OCI-LY3 (cell line): ENCODE measurements at regions not wholly inside any gene's neighbourhood (a gene's known extent, or its start where the extent isn't known, plus 50 kb on each side); places are given as distances from the start of the nearest gene placed in this dataset.

Experiments
- H2AFZ ChIP-seq: fragments of 200-600, 300-600 bp; shearing (Covaris generic); 2 replicates; pipeline ENCODE4 v1.6.0; 2014; ENCODE audit warnings: antibody characterized with exemption, low read depth, low read length
- H3K27ac ChIP-seq: fragments of 200-600, 300-600 bp; sonication (generic); 2 replicates; pipeline ENCODE4 v1.5.1; 2014; ENCODE audit warnings: mild to moderate bottlenecking, low read length, moderate library complexity, mixed read lengths
- H3K27me3 ChIP-seq: fragments of 200-600, 300-600 bp; sonication (generic); 2 replicates; pipeline ENCODE4 v1.6.1; 2014; ENCODE audit warnings: low read depth, low read length, mixed read lengths
- H3K36me3 ChIP-seq: fragments of 200-600, 300-600 bp; sonication (generic); replicated peaks from 2 replicates; pipeline ENCODE3; 2014; ENCODE audit warnings: low read depth, low read length, mixed read lengths
- H3K4me1 ChIP-seq: fragments of 300-600, 200-600 bp; sonication (generic); 2 replicates; pipeline ENCODE4 v1.6.1; 2014; ENCODE audit warnings: low read length, mixed read lengths
- H3K4me2 ChIP-seq: fragments of 200-600, 300-600 bp; sonication (generic); 2 replicates; pipeline ENCODE4 v1.6.1; 2014; ENCODE audit warnings: low read length, mixed read lengths
- H3K4me3 ChIP-seq: fragments of 300-600, 200-600 bp; sonication (generic); 2 replicates; pipeline ENCODE4 v1.5.1; 2014; ENCODE audit warnings: antibody characterized with exemption, mild to moderate bottlenecking, low read length, moderate library complexity
- H3K79me2 ChIP-seq: fragments of 300-600, 200-600 bp; shearing (Covaris generic); 2 replicates; pipeline ENCODE4 v1.6.1; 2014; ENCODE audit warnings: mild to moderate bottlenecking, low read length, mixed read lengths
- H3K9ac ChIP-seq: fragments of 300-600, 200-600 bp; shearing (Covaris generic); 2 replicates; pipeline ENCODE4 v1.6.0; 2014; ENCODE audit warnings: mild to moderate bottlenecking, low read length, moderate library complexity
- H3K9me3 ChIP-seq: fragments of 200-600, 300-600 bp; shearing (Covaris generic); 2 replicates; pipeline ENCODE4 v1.6.1; 2014; ENCODE audit warnings: low read length, mixed read lengths; ENCODE audit not compliant: insufficient read depth
- H4K20me1 ChIP-seq: fragments of 200-600, 300-600 bp; sonication (generic); 2 replicates; pipeline ENCODE4 v1.6.1; 2016; ENCODE audit warnings: low read length, mixed read lengths; ENCODE audit not compliant: insufficient read depth
- CTCF ChIP-seq: fragments of 200-600, 300-600 bp; sonication (generic); IDR thresholded peaks from 2 replicates; pipeline ENCODE4 v1.5.1; 2014; ENCODE audit warnings: antibody characterized with exemption, low read length, low read depth
- EZH2phosphoT487 ChIP-seq: fragments of 200-600 bp; shearing (Covaris generic); IDR thresholded peaks from 2 replicates; pipeline ENCODE4 v1.6.1; 2018; ENCODE audit warnings: antibody characterized with exemption, mixed run types, low read depth

GRCh38 chr9:26662476-26662875 lies 230.1 kb downstream of the CAAP1 start:
- H3K27me3 ChIP-seq = peaks cover 3% of the 10 kb centered on the region; the same call in 1 of the 2 replicates
- H3K4me2 ChIP-seq = no peak overlapping the region
- peaks cover 13% of the 10 kb centered on the region for H3K4me1 ChIP-seq
- no peak overlapping the region for H2AFZ ChIP-seq
- H3K4me3 ChIP-seq = no peak overlapping the region
- no peaks in the 10 kb centered on the region for H3K36me3 ChIP-seq
- no peak overlapping the region for H3K27ac ChIP-seq
- no peaks in the 10 kb centered on the region for H3K79me2 ChIP-seq
- H3K9ac ChIP-seq = no peak overlapping the region
- no peak for TF ChIP-seq CTCF
- TF ChIP-seq EZH2phosphoT487 = no peak
- no peaks in the 10 kb centered on the region for H4K20me1 ChIP-seq
- no peaks in the 10 kb centered on the region for H3K9me3 ChIP-seq

- Histone ChIP-seq H3K4me3 (no peak overlapping the region), H3K79me2 (no peaks in the 10 kb centered on the region), H3K9ac (no peak overlapping the region), H2AFZ (no peak overlapping the region), H4K20me1 (no peaks in the 10 kb centered on the region), H3K27me3 (peaks cover 3% of the 10 kb centered on the region; the same call in 1 of the 2 replicates), H3K36me3 (no peaks in the 10 kb centered on the region), H3K4me1 (peaks cover 2% of the 10 kb centered on the region; the same call in 1 of the 2 replicates), H3K4me2 (no peak overlapping the region), H3K27ac (no peak overlapping the region), H3K9me3 (no peaks in the 10 kb centered on the region)
- TF ChIP-seq CTCF (no peak), EZH2phosphoT487 (no peak)
These were observed 234.1 kb downstream of the CAAP1 start for GRCh38 chr9:26658476-26658875.

GRCh38 chr9:26657958-26658357 lies 234.6 kb downstream of the CAAP1 start:
- Histone ChIP-seq H3K9ac (no peak overlapping the region), H3K27me3 (peaks cover 3% of the 10 kb centered on the region; the same call in 1 of the 2 replicates), H3K9me3 (no peaks in the 10 kb centered on the region), H3K79me2 (no peaks in the 10 kb centered on the region), H3K36me3 (no peaks in the 10 kb centered on the region), H3K4me2 (no peak overlapping the region), H3K4me3 (no peak overlapping the region), H3K27ac (no peak overlapping the region), H2AFZ (no peak overlapping the region), H4K20me1 (no peaks in the 10 kb centered on the region), H3K4me1 (peaks cover 2% of the 10 kb centered on the region; the same call in 1 of the 2 replicates)
- TF ChIP-seq CTCF (no peak), EZH2phosphoT487 (no peak)

- H3K79me2 ChIP-seq = no peaks in the 10 kb centered on the region
- peak overlapping the region; percentile 75 for H3K4me2 ChIP-seq
- TF ChIP-seq EZH2phosphoT487 = no peak
- TF ChIP-seq CTCF = peak; percentile 76
- H3K36me3 ChIP-seq = no peaks in the 10 kb centered on the region
- peak overlapping the region; percentile 64 for H3K4me3 ChIP-seq
- H2AFZ ChIP-seq = peak overlapping the region; percentile 88
- no peaks in the 10 kb centered on the region for H3K9me3 ChIP-seq
- H3K9ac ChIP-seq = peak overlapping the region; percentile 9; the same call in 1 of the 2 replicates
- H3K27ac ChIP-seq = no peak overlapping the region
- peaks cover 2% of the 10 kb centered on the region; the same call in 1 of the 2 replicates for H3K4me1 ChIP-seq
- no peaks in the 10 kb centered on the region for H4K20me1 ChIP-seq
- H3K27me3 ChIP-seq = no peaks in the 10 kb centered on the region
These were observed 236.4 kb downstream of the CAAP1 start for GRCh38 chr9:26656003-26656870.
